SU-DHL-6 (cell line): ENCODE measurements at regions not wholly inside any gene's neighbourhood (a gene's known extent, or its start where the extent isn't known, plus 50 kb on each side); places are given as distances from the start of the nearest gene placed in this dataset.

ENCODE experiments used
- CTCF ChIP-seq: fragments of 200-600 bp; sonication (generic); IDR thresholded peaks from one replicate; pipeline ENCODE4 v1.5.1; 2017; ENCODE audit warnings: antibody characterized with exemption, mild to moderate bottlenecking, low read length, moderate library complexity; ENCODE audit not compliant: insufficient read depth, poor library complexity, severe bottlenecking
- EZH2phosphoT487 ChIP-seq: fragments of 200-600 bp; sonication (generic), shearing (Covaris generic); conservative IDR thresholded peaks from 2 replicates; pipeline ENCODE4 v1.6.1; 2018; ENCODE audit warnings: mild to moderate bottlenecking, antibody characterized with exemption, low read length, moderate library complexity, mixed read lengths

- TF ChIP-seq CTCF (no peak), EZH2phosphoT487 (no peak)
Observed at GRCh38 chr18:29780816-29781215, 1261.7 kb downstream of the DSC3 start.
